HG02884 (cell line): ENCODE measurements at regions not wholly inside any gene's neighbourhood (a gene's known extent, or its start where the extent isn't known, plus 50 kb on each side); places are given as distances from the start of the nearest gene placed in this dataset.
A peak's percentile ranks its signal among the peaks of the same experiment; 100 is the strongest.
"Not testable (repeated sequence)": the region's sequence is repeated elsewhere in the genome, so short reads cannot be mapped to it uniquely, and the experiment has no call there.

ENCODE experiments used
- ATAC-seq: cut with Tn5 transposase; IDR thresholded peaks from one replicate; pipeline ENCODE4 v1.9.1; 2021; ENCODE audit warnings: mild to moderate bottlenecking, moderate library complexity; ENCODE audit not compliant: unreplicated experiment

- ATAC-seq = no peak
These were observed 106.3 kb upstream of the IL12A start for GRCh38 chr3:159882367-159882766.

DNA sequence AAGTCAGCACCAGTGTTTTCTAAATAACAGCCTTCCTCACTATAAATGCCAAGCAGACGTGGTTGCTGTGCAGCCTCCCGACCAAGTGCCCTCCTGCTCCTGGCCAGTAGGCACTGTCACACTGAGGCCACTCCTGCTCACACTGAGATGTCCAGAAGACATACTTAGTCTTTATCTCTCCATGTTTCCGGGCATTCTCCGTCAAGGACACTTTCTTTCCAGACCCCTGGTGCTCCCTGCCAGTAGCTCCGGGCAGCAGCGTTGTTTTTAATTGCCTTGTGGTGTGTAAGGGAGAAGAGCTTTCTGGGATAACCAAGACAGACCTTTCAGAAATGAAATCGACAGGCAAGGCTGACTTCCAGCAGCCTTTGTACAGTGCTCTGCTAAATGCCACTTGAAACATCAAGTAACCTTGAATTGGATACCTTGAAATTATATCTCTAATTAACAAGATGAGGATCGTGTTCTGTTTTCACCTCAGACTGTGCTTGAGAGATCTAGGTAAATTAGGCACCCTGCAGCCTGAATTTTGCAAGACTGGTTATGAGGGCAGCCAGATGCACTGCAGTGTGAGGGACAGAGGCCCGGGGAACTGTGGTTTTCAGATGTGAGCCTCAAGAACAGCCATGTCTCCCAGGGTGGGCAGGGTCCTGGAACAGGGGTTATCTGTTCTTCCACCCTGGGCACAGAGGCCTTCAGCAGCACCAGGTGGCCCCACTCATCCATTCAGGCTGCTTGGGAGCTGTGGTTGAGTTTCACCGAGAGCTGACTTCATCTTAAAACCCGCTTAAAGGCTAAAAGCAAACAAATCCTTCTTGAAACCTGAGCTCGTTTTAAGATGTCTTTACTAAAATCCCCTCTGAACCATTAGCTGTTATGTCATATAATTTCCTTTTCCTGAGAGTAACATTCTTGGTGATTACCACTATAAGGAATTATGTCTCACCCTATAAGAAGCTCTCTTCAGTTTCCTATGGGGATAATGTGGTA is 105.5 kb upstream of the IL12A start:
- ATAC-seq = no peak

- ATAC-seq = no peak
These were observed 103.8 kb upstream of the IL12A start for GRCh38 chr3:159884661-159885402.

- ATAC-seq = no peak
These were observed 102.6 kb upstream of the IL12A start for GRCh38 chr3:159886050-159886449.

DNA sequence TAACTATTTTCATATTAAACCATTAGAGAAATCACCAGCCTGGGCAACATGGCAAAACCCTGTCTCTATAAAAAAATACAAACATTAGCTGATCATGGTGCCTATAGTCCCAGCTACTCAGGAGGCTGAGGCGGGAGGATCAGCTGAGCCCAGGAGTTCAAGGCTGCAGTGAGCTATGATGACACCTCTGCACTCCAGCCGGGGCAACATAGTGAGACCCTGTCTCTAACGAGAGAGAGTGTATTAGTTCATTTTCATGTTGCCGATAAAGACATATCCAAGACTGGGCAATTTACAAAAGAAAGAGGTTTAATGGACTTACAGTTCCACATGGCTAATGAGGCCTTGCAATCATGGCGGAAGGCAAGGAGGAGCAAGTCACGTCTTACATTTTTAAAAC is 102.1 kb upstream of the IL12A start:
- ATAC-seq = not testable (repeated sequence)

DNA sequence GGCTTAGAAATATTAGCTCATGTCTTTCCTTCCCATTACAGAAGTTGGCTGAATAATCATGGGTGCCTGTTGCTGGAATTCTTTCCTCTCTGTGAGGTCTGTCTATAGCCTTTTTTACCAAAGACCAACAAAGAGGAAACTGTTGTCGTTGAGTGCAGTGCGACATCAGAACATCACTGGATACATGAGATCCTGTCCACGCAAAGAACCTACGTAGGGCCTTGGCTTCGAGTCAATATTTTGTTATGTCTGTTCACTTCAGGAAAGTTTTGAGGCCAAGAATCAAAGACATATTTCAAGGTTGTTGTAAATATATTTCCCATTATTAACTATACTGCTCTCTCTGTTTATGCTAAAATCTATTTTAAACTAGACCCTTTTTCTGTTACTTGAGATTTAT is 101.5 kb upstream of the IL12A start:
- ATAC-seq = no peak

- no peak for ATAC-seq
These were observed 100.7 kb upstream of the IL12A start for GRCh38 chr3:159887911-159888310.

DNA sequence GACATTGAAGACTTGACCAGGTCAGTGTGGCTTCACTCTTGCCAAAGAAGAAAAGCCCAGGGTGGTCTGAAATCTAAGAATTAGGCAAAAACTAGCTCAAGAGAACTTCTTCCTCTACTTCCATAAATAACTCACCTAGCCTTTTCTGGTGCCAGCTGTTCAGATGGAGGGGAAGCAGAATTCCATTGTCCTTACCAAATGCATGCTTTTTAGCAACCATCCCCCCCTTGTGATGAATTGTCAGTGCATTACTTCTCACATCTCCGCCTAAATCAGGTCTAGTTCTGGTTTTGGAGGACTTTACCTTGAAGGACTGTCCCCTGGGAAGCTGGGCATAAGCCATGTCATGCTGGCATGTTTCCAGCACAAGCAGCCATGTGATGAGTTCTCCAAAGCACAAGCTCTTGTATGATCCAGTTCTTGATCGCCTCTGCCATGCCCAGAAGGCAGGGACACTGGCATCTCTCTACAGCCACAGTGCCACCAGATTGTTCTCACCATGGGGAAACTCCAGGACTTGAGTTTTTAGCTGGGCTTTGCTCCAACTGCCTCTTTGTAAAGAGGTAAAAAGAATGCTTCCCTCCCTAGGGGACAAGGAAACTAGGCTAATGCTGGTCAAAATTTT is 96.4 kb upstream of the IL12A start:
- ATAC-seq = no peak

DNA sequence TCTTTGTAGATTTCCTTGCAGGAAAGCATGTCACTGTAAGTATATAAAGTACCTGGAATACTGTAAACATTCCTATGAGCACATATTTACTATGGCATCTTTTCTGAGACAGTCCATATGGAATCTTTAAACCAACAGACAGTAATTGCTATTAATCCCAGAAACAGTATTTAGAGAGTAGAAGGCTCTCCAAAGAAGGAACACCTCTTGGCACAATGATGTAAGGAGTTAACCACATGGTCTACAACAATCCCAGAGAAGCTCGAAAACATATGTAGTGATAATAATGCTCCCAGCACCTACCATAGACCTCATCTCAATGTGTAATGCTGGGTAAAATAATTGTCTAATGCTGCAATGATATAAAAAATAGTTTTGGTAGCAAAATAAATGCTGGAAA is 95.8 kb upstream of the IL12A start:
- no peak for ATAC-seq

GRCh38 chr3:159894386-159894785 is 94.2 kb upstream of the IL12A start:
- no peak for ATAC-seq

DNA sequence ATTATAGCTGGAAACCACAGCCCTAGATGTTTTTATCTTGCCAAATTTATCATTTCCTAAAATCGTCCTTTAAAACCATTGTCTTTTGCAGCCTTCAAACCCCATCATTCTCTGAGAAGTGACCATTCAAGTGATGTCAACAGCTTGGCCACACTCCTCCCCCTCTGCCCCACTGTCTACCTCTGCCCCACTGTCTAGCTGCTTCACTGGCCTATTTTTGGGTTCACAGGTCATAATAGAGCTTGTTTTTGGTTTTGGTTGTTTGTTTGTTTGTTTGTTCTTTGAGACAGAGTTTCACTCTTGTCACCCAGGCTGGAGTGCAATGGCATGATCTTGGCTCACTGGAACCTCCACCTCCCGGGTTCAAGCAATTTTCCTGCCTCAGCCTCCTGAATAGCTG is 93.2 kb upstream of the IL12A start:
- no peak for ATAC-seq

DNA sequence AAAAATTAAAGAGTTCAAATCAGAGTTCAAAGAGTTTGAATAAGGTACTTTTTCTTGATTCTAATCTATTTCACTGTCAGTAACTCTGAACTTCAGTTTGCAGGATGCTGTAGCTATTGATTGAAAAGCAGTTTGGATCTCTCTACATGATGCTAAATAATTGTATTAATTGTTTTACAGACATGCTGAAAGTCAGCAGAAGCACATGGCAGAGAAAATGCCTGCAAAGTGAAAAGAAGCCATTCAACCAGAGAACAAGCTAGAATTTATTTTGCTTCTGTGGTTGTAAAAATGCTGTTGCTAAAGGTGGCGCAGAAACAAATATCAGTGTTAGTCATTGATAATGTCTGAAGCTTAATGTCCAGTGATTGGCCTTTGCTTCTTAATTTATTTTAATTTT is 92.1 kb upstream of the IL12A start:
- no peak for ATAC-seq

- no peak for ATAC-seq
These were observed 91.1 kb upstream of the IL12A start for GRCh38 chr3:159897331-159898075.

DNA sequence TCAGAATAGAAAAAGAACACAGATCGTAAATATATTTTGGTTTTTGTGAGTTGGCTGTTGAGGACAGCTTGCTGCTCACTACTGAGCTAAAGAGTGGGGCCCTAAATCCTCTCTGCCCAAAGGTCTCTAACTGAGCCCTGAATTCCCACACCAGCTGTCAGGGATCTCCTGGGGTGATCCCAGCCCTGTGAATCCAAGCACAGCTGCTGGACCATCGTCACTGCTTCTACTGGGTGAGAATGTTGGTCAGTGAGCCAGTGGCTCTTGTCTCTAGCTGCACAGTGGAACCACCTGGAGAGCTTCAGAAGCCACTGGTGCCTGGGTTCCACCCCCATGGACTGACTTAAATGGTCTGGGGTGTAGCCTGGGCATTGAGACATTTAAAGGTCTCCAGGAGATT is 90.5 kb upstream of the IL12A start:
- no peak for ATAC-seq

GRCh38 chr3:159899166-159899565 is 89.5 kb upstream of the IL12A start:
- ATAC-seq = no peak

GRCh38 chr3:159902546-159903314 is 85.9 kb upstream of the IL12A start:
- ATAC-seq = peak; percentile 72

GRCh38 chr3:159904455-159904854 is 84.2 kb upstream of the IL12A start:
- peak; percentile 27 for ATAC-seq

- no peak for ATAC-seq
These were observed 83.7 kb upstream of the IL12A start for GRCh38 chr3:159904911-159905310.

GRCh38 chr3:159907828-159908227 is 80.8 kb upstream of the IL12A start:
- no peak for ATAC-seq
